Endothelial cell of umbilical vein (primary cell): ENCODE measurements at regions not wholly inside any gene's neighbourhood (a gene's known extent, or its start where the extent isn't known, plus 50 kb on each side); places are given as distances from the start of the nearest gene placed in this dataset.

ENCODE experiments used
- EZH2 ChIP-seq: IDR thresholded peaks from 2 replicates; pipeline ENCODE4 v1.6.1; 2012; ENCODE audit warnings: borderline replicate concordance, low read depth, mild to moderate bottlenecking, moderate library complexity, low read length, inconsistent platforms; ENCODE audit not compliant: severe bottlenecking
- FOS ChIP-seq: IDR thresholded peaks from 2 replicates; pipeline ENCODE4 v1.6.1; 2011; ENCODE audit warnings: mild to moderate bottlenecking, low read length, moderate library complexity, borderline replicate concordance; ENCODE audit not compliant: insufficient read depth
- GATA2 ChIP-seq: IDR thresholded peaks from 2 replicates; pipeline ENCODE4 v1.7.0; 2011; ENCODE audit warnings: low read depth, mild to moderate bottlenecking, moderate library complexity, mixed read lengths, low read length; ENCODE audit not compliant: insufficient read length, insufficient read depth
- JUN ChIP-seq: IDR thresholded peaks from 2 replicates; pipeline ENCODE4 v1.6.1; 2011; ENCODE audit warnings: borderline replicate concordance, low read depth; ENCODE audit not compliant: insufficient read length, insufficient read depth
- MYC ChIP-seq: IDR thresholded peaks from one replicate; pipeline ENCODE4 v1.6.1; 2011; ENCODE audit warnings: mild to moderate bottlenecking, low read depth, low read length
- POLR2A ChIP-seq: IDR thresholded peaks from 2 replicates; pipeline ENCODE4 v1.6.1; 2012; ENCODE audit warnings: low read depth, mild to moderate bottlenecking, control low read depth, low read length
- POLR2AphosphoS5 ChIP-seq: IDR thresholded peaks from 2 replicates; pipeline ENCODE4 v1.6.1; 2012; ENCODE audit warnings: low read depth, mild to moderate bottlenecking, control low read depth, low read length, moderate library complexity; ENCODE audit not compliant: insufficient read depth
- TF ChIP-seq, protein P1 (sequence below), 2 donors: IDR thresholded peaks; 1 replicate in 1 of 2; 2 replicates in 1 of 2; pipeline ENCODE4 v1.5.1; 2011; ENCODE audit warnings: low read length in 2 of 2, mild to moderate bottlenecking in 2 of 2, moderate library complexity in 2 of 2, control low read depth in 1 of 2, inconsistent platforms in 1 of 2, low read depth in 1 of 2; ENCODE audit not compliant: insufficient read depth in 1 of 2; ENCODE audit errors: extremely low read depth in 1 of 2
- TF ChIP-seq, protein P2 (sequence below): IDR thresholded peaks from 2 replicates; pipeline ENCODE4 v1.6.1; 2011; ENCODE audit not compliant: insufficient read depth, insufficient read length

DNA sequence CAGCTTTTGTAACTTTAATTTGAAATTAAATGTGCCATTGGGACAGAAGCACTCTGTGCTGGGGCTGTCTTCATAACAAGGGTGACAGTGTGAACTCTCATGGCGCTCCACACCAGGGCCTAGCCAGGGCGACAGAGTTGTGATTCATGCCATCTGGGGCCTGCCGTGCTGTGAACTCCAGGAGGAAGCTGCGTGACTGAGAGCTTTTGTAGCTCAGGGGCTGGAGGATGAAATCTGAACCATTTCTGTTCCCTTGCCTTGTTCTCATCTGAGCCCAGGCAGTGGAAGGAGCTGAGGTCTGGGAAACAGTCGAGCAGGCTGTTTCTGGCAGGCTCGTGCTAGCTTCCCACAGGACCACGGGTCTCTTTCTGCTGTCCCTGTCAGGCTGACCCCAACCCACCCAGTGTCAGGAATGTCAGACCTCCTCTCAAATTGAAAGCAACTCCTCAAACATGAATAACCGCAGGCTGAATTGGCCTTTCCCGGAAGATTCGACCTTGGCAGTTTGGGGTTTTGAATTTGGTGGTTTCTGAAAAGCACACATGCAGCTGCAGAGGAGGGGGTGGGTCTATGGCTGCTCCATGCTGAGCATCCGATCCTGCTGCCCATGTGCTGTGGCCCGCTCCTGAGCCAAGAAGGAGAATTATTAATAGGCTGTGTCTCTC is 69.2 kb upstream of the RPS23 start:
- TF ChIP-seq POLR2A = no peak
- TF ChIP-seq, protein P1, sequence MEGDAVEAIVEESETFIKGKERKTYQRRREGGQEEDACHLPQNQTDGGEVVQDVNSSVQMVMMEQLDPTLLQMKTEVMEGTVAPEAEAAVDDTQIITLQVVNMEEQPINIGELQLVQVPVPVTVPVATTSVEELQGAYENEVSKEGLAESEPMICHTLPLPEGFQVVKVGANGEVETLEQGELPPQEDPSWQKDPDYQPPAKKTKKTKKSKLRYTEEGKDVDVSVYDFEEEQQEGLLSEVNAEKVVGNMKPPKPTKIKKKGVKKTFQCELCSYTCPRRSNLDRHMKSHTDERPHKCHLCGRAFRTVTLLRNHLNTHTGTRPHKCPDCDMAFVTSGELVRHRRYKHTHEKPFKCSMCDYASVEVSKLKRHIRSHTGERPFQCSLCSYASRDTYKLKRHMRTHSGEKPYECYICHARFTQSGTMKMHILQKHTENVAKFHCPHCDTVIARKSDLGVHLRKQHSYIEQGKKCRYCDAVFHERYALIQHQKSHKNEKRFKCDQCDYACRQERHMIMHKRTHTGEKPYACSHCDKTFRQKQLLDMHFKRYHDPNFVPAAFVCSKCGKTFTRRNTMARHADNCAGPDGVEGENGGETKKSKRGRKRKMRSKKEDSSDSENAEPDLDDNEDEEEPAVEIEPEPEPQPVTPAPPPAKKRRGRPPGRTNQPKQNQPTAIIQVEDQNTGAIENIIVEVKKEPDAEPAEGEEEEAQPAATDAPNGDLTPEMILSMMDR (IDR thresholded peaks at IDR 0.05; ENCODE audit: extremely low read depth in 1 of 2, insufficient read depth in 1 of 2, low read depth in 1 of 2, low read length in 2 of 2) = no peak
- no peak for TF ChIP-seq JUN
- no peak for TF ChIP-seq POLR2AphosphoS5
- TF ChIP-seq, protein P2, sequence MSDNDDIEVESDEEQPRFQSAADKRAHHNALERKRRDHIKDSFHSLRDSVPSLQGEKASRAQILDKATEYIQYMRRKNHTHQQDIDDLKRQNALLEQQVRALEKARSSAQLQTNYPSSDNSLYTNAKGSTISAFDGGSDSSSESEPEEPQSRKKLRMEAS = no peak
- TF ChIP-seq EZH2 = no peak
- TF ChIP-seq FOS = no peak
- no peak for TF ChIP-seq MYC
- no peak for TF ChIP-seq GATA2
